ENCODE measurements at regions not wholly inside any gene's neighbourhood (a gene's known extent, or its start where the extent isn't known, plus 50 kb on each side); places are given as distances from the start of the nearest gene placed in this dataset.

DNA sequence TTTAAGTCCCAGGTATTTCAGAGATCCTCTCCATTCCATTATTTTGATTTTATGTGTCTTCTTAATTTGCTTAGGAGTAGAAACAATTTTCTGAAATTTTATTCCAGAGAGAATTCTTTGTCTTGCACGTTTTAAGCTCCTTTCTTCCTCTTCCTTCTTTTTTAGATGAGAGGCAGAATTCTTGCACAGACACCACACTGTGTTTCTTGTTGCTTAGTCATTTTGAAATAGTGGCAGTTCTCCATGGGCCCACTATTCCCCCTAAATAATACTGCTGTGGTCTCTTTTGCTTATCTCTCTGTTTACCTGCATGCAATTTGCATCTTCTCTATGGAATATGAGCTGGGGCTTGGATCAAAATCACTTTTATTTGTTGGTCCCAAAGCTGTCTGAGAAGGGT is 54.3 kb upstream of the WAC start:
- TF ChIP-seq, protein P1, sequence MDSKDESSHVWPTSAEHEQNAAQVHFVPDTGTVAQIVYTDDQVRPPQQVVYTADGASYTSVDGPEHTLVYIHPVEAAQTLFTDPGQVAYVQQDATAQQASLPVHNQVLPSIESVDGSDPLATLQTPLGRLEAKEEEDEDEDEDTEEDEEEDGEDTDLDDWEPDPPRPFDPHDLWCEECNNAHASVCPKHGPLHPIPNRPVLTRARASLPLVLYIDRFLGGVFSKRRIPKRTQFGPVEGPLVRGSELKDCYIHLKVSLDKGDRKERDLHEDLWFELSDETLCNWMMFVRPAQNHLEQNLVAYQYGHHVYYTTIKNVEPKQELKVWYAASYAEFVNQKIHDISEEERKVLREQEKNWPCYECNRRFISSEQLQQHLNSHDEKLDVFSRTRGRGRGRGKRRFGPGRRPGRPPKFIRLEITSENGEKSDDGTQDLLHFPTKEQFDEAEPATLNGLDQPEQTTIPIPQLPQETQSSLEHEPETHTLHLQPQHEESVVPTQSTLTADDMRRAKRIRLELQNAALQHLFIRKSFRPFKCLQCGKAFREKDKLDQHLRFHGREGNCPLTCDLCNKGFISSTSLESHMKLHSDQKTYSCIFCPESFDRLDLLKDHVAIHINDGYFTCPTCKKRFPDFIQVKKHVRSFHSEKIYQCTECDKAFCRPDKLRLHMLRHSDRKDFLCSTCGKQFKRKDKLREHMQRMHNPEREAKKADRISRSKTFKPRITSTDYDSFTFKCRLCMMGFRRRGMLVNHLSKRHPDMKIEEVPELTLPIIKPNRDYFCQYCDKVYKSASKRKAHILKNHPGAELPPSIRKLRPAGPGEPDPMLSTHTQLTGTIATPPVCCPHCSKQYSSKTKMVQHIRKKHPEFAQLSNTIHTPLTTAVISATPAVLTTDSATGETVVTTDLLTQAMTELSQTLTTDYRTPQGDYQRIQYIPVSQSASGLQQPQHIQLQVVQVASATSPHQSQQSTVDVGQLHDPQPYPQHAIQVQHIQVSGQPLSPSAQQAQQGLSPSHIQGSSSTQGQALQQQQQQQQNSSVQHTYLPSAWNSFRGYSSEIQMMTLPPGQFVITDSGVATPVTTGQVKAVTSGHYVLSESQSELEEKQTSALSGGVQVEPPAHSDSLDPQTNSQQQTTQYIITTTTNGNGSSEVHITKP (tag by site-specific recombination; IDR thresholded peaks at IDR 0.05) = no peak
- no peak for TF ChIP-seq ZNF426 (tag by site-specific recombination; IDR thresholded peaks at IDR 0.05)
- TF ChIP-seq, protein P2, sequence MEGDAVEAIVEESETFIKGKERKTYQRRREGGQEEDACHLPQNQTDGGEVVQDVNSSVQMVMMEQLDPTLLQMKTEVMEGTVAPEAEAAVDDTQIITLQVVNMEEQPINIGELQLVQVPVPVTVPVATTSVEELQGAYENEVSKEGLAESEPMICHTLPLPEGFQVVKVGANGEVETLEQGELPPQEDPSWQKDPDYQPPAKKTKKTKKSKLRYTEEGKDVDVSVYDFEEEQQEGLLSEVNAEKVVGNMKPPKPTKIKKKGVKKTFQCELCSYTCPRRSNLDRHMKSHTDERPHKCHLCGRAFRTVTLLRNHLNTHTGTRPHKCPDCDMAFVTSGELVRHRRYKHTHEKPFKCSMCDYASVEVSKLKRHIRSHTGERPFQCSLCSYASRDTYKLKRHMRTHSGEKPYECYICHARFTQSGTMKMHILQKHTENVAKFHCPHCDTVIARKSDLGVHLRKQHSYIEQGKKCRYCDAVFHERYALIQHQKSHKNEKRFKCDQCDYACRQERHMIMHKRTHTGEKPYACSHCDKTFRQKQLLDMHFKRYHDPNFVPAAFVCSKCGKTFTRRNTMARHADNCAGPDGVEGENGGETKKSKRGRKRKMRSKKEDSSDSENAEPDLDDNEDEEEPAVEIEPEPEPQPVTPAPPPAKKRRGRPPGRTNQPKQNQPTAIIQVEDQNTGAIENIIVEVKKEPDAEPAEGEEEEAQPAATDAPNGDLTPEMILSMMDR (tag by site-specific recombination; IDR thresholded peaks at IDR 0.05) = no peak
- TF ChIP-seq, protein P3, sequence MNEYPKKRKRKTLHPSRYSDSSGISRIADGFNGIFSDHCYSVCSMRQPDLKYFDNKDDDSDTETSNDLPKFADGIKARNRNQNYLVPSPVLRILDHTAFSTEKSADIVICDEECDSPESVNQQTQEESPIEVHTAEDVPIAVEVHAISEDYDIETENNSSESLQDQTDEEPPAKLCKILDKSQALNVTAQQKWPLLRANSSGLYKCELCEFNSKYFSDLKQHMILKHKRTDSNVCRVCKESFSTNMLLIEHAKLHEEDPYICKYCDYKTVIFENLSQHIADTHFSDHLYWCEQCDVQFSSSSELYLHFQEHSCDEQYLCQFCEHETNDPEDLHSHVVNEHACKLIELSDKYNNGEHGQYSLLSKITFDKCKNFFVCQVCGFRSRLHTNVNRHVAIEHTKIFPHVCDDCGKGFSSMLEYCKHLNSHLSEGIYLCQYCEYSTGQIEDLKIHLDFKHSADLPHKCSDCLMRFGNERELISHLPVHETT (tag by site-specific recombination; IDR thresholded peaks at IDR 0.05) = no peak
- no peak for TF ChIP-seq KLF10 (tag by site-specific recombination; IDR thresholded peaks at IDR 0.05)
- TF ChIP-seq FEZF1 (tag by site-specific recombination; IDR thresholded peaks at IDR 0.05) = no peak
- TF ChIP-seq, protein P4, sequence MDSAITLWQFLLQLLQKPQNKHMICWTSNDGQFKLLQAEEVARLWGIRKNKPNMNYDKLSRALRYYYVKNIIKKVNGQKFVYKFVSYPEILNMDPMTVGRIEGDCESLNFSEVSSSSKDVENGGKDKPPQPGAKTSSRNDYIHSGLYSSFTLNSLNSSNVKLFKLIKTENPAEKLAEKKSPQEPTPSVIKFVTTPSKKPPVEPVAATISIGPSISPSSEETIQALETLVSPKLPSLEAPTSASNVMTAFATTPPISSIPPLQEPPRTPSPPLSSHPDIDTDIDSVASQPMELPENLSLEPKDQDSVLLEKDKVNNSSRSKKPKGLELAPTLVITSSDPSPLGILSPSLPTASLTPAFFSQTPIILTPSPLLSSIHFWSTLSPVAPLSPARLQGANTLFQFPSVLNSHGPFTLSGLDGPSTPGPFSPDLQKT (IDR thresholded peaks at IDR 0.05; ENCODE audit: borderline replicate concordance, low read depth, low read length) = no peak
- no peak for TF ChIP-seq ZNF747 (tag by site-specific recombination; IDR thresholded peaks at IDR 0.05)

Measured in HEK293 (cell line).